ENCODE measurements at regions not wholly inside any gene's neighbourhood (a gene's known extent, or its start where the extent isn't known, plus 50 kb on each side); places are given as distances from the start of the nearest gene placed in this dataset.

DNA sequence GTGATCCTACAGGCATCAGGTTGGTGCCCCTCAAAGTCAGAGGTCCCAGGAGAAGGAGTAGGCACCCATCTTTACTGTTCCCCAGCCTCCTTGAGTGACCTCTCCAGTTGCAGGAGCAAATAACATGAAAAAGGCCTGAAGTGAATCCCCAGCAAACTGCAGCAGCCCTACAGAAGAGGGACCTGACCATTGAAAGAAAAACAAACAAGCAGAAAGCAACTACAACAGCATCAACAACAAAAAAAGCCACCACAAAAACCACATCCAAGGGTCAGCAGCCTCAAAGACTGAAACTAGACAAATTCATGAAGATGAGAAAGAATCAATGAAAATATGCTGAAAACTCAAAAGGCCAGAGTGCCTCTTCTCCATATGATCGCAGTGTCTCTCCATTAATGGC lies 128.7 kb downstream of the ANKRD50 start:
- DNase-seq (ENCODE audit: low read depth, low spot score), result no peak

DNA sequence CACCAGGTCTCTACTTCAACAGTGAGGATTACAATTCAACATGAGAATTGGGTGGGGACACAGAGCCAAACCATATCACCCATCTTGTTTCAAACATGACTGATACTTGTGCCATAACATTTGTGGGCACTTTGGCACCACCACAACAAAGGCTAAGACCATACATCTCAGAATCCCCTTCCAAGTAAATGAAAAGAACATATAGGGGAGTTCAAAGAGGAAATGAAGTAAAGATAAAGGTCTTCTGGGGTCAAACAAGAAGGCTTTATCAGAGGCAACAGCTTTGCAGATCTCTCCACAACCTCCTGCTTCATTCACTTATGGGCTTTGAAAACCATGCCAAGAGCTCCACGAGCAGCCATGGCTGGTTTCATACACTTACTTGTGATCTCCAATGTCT lies 122.7 kb downstream of the ANKRD50 start:
- DNase-seq (ENCODE audit: low read depth, low spot score), result no peak

DNA sequence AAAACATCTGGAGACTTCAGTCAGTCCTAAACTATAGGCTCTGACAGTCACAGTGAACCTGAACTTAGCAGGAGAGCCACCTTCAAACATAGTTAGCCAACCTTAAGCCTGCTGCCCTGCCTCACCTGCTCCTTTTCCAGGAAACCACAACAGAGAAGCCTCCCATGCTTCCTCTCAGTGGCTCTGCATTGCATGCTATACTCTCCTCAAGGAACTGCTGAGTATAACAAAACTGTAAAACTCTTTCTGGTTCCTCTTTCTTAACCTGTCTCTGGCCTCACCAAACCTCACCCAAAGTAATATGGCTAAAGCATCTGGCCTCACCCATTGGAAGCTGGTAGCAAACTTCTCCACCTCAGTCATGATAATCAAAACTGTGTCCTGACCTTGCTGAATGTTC lies 122.1 kb downstream of the ANKRD50 start:
- no peak for DNase-seq (ENCODE audit: low read depth, low spot score)

DNA sequence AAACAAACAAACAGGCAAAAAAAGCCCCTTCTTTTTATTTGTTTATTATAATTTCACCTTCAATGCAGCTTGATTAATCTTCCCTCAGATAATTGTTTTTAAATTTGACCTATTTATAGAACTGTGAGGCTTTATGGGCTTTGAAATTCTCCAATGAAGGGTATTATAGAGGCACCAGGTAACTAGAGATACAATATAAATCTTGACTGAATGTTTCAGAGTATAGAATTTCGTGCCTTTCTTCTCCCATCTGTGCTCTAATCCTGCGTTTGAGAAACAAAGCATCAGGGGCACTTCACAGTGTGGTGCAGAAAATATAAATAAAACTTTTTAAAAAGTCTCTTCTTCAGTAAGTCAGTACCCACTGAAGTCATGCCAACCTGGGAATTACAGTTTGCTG lies 120.9 kb downstream of the ANKRD50 start:
- DNase-seq (ENCODE audit: low read depth, low spot score), result no peak

DNA sequence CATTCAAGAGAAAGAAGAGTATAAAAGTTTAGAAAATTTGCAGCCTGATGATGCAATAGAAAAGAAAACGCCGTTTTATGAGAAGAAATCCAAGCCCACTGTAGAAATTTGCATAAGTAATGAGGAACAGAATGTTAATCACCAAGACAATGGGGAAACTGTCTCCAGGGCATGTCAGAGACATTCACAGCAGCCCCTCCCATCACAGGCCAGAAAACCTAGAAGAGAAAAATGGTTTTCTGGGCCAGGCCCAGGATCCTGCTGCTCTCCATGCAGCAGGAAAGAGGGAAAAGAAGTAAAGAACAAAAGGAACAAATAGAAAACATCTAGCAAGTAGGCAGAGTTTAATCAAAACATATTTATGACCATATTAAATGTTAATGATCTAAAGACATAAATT lies 119.0 kb downstream of the ANKRD50 start:
- peak; percentile 31 for DNase-seq (ENCODE audit: low read depth, low spot score)

DNA sequence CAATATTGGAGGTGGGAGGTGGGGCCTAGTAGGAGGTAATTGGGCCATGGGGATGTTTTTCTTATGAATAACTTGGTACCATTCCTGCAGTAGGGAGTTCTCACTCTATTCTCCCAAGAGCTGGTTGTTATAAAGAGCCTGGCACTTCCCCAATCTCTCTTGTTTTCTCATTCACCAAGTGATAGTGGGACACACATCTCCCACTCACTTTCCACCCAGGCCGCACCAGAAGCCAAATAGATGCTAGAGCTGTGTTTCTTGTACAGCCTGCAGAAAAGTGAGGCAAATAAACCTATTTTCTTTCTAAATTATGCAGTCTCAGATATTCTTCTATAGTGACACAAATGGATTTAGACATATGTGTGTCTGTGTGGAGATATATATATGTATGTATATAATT lies 117.6 kb downstream of the ANKRD50 start:
- DNase-seq (ENCODE audit: low read depth, low spot score), result no peak

DNA sequence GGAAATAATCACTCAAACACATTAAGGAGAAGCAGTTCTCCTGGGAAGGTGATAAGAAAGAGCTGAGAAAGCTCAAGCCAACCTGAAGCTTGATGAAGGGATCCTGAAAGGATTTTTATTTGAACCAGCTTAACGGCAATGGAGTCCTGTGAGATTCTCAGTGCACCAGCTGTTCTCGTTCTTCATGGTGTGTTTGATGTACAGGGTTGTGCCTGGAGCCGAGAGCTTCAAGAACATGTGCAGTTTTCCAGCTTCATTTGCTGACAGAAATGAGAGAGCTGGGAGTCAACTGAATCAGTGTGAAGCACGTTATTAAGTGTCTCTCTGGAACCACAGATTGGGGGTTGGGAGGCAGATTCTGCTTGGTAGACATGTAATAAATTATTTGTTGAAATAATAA lies 115.7 kb downstream of the ANKRD50 start:
- DNase-seq (ENCODE audit: low read depth, low spot score), result no peak

DNA sequence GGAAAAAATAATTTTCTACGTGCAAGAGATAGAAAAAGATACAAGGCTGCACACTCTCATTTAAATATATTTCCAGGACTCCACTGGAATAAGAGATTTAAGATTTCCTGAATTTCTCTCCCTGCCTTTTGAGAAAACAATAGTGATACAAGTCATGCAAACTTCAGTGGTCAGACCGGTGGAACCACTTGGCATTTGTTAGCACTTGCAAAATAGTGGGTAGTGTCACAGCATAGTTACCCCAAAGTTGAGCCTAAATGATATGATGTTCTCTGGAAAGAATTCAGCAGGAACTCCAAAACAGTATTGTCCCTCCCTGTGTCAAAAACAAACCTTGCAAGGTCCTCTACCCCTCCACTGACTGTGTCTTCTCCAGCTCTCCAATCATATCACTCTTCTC lies 102.3 kb downstream of the ANKRD50 start:
- no peak for DNase-seq (ENCODE audit: low read depth, low spot score)

All from ELF-1 (cell line).